CD8-positive, alpha-beta memory T cell (primary cell): ENCODE measurements at regions not wholly inside any gene's neighbourhood (a gene's known extent, or its start where the extent isn't known, plus 50 kb on each side); places are given as distances from the start of the nearest gene placed in this dataset.

ENCODE experiments used
- CTCF ChIA-PET: fragments of 350-600 bp; sonication (Branson Sonifier 250); formaldehyde crosslinking; loops from one replicate; lab custom pipeline; 2021; ENCODE audit warnings: antibody characterized with exemption; lab: Charles Lee
- POLR2A ChIA-PET: fragments of 350-600 bp; sonication (Branson Sonifier 250); formaldehyde crosslinking; loops from one replicate; lab custom pipeline; 2021; ENCODE audit warnings: antibody characterized with exemption; lab: Charles Lee
- DNase-seq, 5 donors: peaks; one replicate each; pipeline versions ENCODE4 v3.0.0 to v3.0.0-alpha.2; 2020 to 2022; ENCODE audit warnings: mixed read lengths in 1 of 5
- H3K27ac ChIP-seq: one replicate; pipeline ENCODE4 v1.7.0; 2013; ENCODE audit warnings: low read depth, mild to moderate bottlenecking, low read length, moderate library complexity
- H3K27me3 ChIP-seq: 2 replicates; pipeline ENCODE4 v1.7.0; 2013; ENCODE audit warnings: low read length, mild to moderate bottlenecking; ENCODE audit not compliant: insufficient read depth, poor library complexity, severe bottlenecking
- H3K36me3 ChIP-seq: 2 replicates; pipeline ENCODE4 v1.7.0; 2013; ENCODE audit warnings: mild to moderate bottlenecking, low read length, moderate library complexity; ENCODE audit not compliant: insufficient read depth
- H3K4me1 ChIP-seq: 2 replicates; pipeline ENCODE4 v1.7.0; 2013; ENCODE audit warnings: mild to moderate bottlenecking, low read length, moderate library complexity; ENCODE audit not compliant: insufficient read depth
- H3K4me3 ChIP-seq: 2 replicates; pipeline ENCODE4 v1.7.0; 2013; ENCODE audit warnings: mild to moderate bottlenecking, low read length
- H3K9me3 ChIP-seq: 2 replicates; pipeline ENCODE4 v1.7.0; 2013; ENCODE audit warnings: mild to moderate bottlenecking, low read length
- H3K27ac Mint-ChIP-seq, 8 donors: one replicate each; pipeline ENCODE4 v1.8.0; 2020 to 2021; ENCODE audit warnings: mixed read lengths in 8 of 8, mild to moderate bottlenecking in 6 of 8, inconsistent platforms in 3 of 8, moderate library complexity in 3 of 8
- H3K27me3 Mint-ChIP-seq, 2 donors: one replicate each; pipeline ENCODE4 v1.8.0; 2020 to 2021; ENCODE audit warnings: mixed read lengths in 2 of 2, mild to moderate bottlenecking in 1 of 2, moderate library complexity in 1 of 2
- H3K36me3 Mint-ChIP-seq, 3 donors: one replicate each; pipeline ENCODE4 v1.8.0; 2020 to 2021; ENCODE audit warnings: mixed read lengths in 3 of 3, inconsistent platforms in 1 of 3, mild to moderate bottlenecking in 1 of 3
- H3K4me1 Mint-ChIP-seq, 3 donors: one replicate each; pipeline ENCODE4 v1.8.0; 2020 to 2021; ENCODE audit warnings: mixed read lengths in 3 of 3, inconsistent platforms in 1 of 3, mild to moderate bottlenecking in 1 of 3
- H3K4me3 Mint-ChIP-seq, 7 donors: one replicate each; pipeline ENCODE4 v1.8.0; 2020 to 2021; ENCODE audit warnings: mixed read lengths in 7 of 7, mild to moderate bottlenecking in 6 of 7, moderate library complexity in 4 of 7, inconsistent platforms in 2 of 7
- H3K9me3 Mint-ChIP-seq, 5 donors: one replicate each; pipeline ENCODE4 v1.8.0; 2020 to 2022; ENCODE audit warnings: mixed read lengths in 5 of 5, mild to moderate bottlenecking in 3 of 5, moderate library complexity in 2 of 5, inconsistent platforms in 1 of 5

GRCh38 chr10:107362306-107362705, 197.8 kb upstream of the SORCS1 start:
- no peaks in the 10 kb centered on the region for H3K9me3 ChIP-seq
- Mint-ChIP-seq H3K4me1 (no peaks in the 10 kb centered on the region), H3K27me3 (no peaks in the 10 kb centered on the region), H3K4me3 (no peak overlapping the region), H3K36me3 (no peaks in the 10 kb centered on the region), H3K27ac (no peak overlapping the region), H3K9me3 (peaks cover 1 to 28% (median 4%) of the 10 kb centered on the region in 5 donors)
- H3K27ac ChIP-seq: no peak overlapping the region
- no peaks in the 10 kb centered on the region for H3K4me1 ChIP-seq
- no peaks in the 10 kb centered on the region for H3K27me3 ChIP-seq
- DNase-seq: no peak
- POLR2A ChIA-PET: no interaction called here
- H3K36me3 ChIP-seq: no peaks in the 10 kb centered on the region
- CTCF ChIA-PET: no interaction called here
- H3K4me3 ChIP-seq: no peak overlapping the region

- Mint-ChIP-seq H3K36me3 (no peaks in the 10 kb centered on the region), H3K27ac (no peak overlapping the region), H3K4me3 (no peak overlapping the region), H3K4me1 (no peaks in the 10 kb centered on the region), H3K9me3 (peaks cover 2 to 24% (median 11%) of the 10 kb centered on the region in 5 donors), H3K27me3 (no peaks in the 10 kb centered on the region)
- no peak for DNase-seq
- H3K4me1 ChIP-seq: no peaks in the 10 kb centered on the region
- H3K27ac ChIP-seq: no peak overlapping the region
- CTCF ChIA-PET: no interaction called here
- H3K36me3 ChIP-seq: no peaks in the 10 kb centered on the region
- H3K4me3 ChIP-seq: no peak overlapping the region
- POLR2A ChIA-PET: no interaction called here
- no peaks in the 10 kb centered on the region for H3K27me3 ChIP-seq
- no peaks in the 10 kb centered on the region for H3K9me3 ChIP-seq
Observed at GRCh38 chr10:107357033-107357432, 192.5 kb upstream of the SORCS1 start.

- POLR2A ChIA-PET: no interaction called here
- Mint-ChIP-seq H3K4me1 (no peaks in the 10 kb centered on the region), H3K9me3 (peaks cover 2 to 22% (median 11%) of the 10 kb centered on the region in 5 donors), H3K27ac (no peak overlapping the region), H3K27me3 (no peaks in the 10 kb centered on the region), H3K4me3 (no peak overlapping the region), H3K36me3 (no peaks in the 10 kb centered on the region)
- H3K4me1 ChIP-seq: no peaks in the 10 kb centered on the region
- no peaks in the 10 kb centered on the region for H3K9me3 ChIP-seq
- H3K27me3 ChIP-seq: no peaks in the 10 kb centered on the region
- no peaks in the 10 kb centered on the region for H3K36me3 ChIP-seq
- CTCF ChIA-PET: no interaction called here
- no peak overlapping the region for H3K27ac ChIP-seq
- H3K4me3 ChIP-seq: no peak overlapping the region
- no peak for DNase-seq
Observed at GRCh38 chr10:107356396-107356795, 191.9 kb upstream of the SORCS1 start.

- Histone ChIP-seq H3K27me3 (no peaks in the 10 kb centered on the region), H3K4me1 (no peaks in the 10 kb centered on the region), H3K4me3 (no peak overlapping the region), H3K9me3 (no peaks in the 10 kb centered on the region), H3K27ac (no peak overlapping the region), H3K36me3 (no peaks in the 10 kb centered on the region)
- no peak overlapping the region for H3K27ac Mint-ChIP-seq
- peaks cover 13 to 43% (median 22%) of the 10 kb centered on the region in 5 donors for H3K9me3 Mint-ChIP-seq
- POLR2A ChIA-PET: no interaction called here
- DNase-seq: no peak
- H3K4me3 Mint-ChIP-seq: no peak overlapping the region
- H3K36me3 Mint-ChIP-seq: no peaks in the 10 kb centered on the region
- no peaks in the 10 kb centered on the region for H3K4me1 Mint-ChIP-seq
- no peaks in the 10 kb centered on the region for H3K27me3 Mint-ChIP-seq
- CTCF ChIA-PET: no interaction called here
Observed at GRCh38 chr10:107342711-107343110, 178.2 kb upstream of the SORCS1 start.

DNA sequence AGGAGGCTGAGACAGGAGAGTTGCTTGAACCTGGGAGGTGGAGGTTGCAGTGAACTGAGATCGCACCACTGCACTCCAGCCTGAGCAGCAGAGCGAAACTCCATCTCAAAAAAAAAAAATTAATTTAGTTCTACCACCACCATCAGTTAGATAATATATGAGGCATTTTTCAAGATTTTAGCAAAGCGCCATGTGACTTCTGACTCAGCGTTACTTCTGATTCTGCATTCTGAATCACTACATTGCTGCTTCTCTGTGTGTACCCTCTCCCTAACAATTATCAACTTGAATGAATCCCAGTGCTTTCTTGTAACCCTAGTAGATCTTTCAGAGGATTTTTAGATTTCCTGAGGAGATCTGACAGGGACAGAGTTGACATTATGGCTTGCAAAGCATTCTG, 176.8 kb upstream of the SORCS1 start:
- POLR2A ChIA-PET: no interaction called here
- Histone ChIP-seq H3K4me1 (no peaks in the 10 kb centered on the region), H3K27me3 (no peaks in the 10 kb centered on the region), H3K4me3 (no peak overlapping the region), H3K36me3 (no peaks in the 10 kb centered on the region), H3K27ac (no peak overlapping the region), H3K9me3 (no peaks in the 10 kb centered on the region)
- no peak for DNase-seq
- Mint-ChIP-seq H3K9me3 (peaks cover 11 to 37% (median 21%) of the 10 kb centered on the region in 5 donors), H3K4me1 (no peaks in the 10 kb centered on the region), H3K36me3 (no peaks in the 10 kb centered on the region), H3K27ac (no peak overlapping the region), H3K27me3 (no peaks in the 10 kb centered on the region), H3K4me3 (no peak overlapping the region)
- CTCF ChIA-PET: no interaction called here

DNA sequence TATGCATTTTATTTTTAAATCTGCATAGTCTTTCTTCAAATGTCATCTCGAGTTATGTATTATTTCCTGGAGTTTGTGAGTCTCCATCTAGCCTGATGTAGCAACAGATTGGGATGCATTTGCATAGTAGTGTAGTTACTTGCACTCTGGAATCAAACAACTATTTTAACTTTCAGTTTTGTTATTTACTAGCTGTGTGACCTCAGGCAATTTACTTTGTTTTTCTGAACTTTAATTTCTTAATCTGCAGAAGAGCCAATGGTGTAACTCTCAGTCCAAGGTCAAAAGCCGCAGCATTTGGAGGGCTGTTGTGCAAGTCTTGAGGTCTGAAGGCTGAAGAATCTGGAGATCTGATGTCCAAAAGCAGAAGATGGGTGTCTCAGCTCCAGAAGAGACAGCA, 175.8 kb upstream of the SORCS1 start:
- H3K9me3 ChIP-seq: no peaks in the 10 kb centered on the region
- Mint-ChIP-seq H3K4me1 (no peaks in the 10 kb centered on the region), H3K4me3 (no peak overlapping the region), H3K27ac (no peak overlapping the region), H3K27me3 (no peaks in the 10 kb centered on the region), H3K9me3 (peaks cover 11 to 37% (median 16%) of the 10 kb centered on the region in 5 donors), H3K36me3 (no peaks in the 10 kb centered on the region)
- no peaks in the 10 kb centered on the region for H3K4me1 ChIP-seq
- ChIA-PET CTCF (no interaction called here), POLR2A (no interaction called here)
- no peak for DNase-seq
- no peaks in the 10 kb centered on the region for H3K27me3 ChIP-seq
- H3K27ac ChIP-seq: no peak overlapping the region
- H3K4me3 ChIP-seq: no peak overlapping the region
- no peaks in the 10 kb centered on the region for H3K36me3 ChIP-seq

DNA sequence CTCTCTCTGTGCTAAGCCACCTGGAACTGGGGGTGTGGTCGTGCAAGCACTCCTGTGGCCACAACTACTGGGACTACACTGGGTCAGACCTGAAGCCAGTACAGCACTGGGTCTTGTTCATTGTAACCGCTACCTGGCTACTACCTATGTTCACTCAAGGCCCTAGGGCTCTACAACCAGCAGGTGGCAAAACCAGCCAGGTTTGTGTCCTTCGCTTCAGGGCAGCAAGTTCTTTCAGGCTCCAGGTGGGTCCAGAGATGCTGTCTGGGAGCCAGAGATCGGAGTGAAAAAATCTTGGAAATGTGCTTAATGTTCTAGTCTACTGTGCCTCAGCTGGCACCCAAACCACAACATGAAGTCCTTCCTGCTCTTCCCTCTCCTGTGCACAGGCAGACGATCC, 171.6 kb upstream of the SORCS1 start:
- H3K4me3 ChIP-seq: no peak overlapping the region
- ChIA-PET CTCF (no interaction called here), POLR2A (no interaction called here)
- Mint-ChIP-seq H3K27ac (no peak overlapping the region), H3K27me3 (no peaks in the 10 kb centered on the region), H3K36me3 (no peaks in the 10 kb centered on the region), H3K9me3 (peaks cover 9 to 23% (median 20%) of the 10 kb centered on the region in 5 donors), H3K4me1 (no peaks in the 10 kb centered on the region), H3K4me3 (no peak overlapping the region)
- no peak overlapping the region for H3K27ac ChIP-seq
- DNase-seq: no peak
- no peaks in the 10 kb centered on the region for H3K36me3 ChIP-seq
- H3K4me1 ChIP-seq: no peaks in the 10 kb centered on the region
- H3K27me3 ChIP-seq: no peaks in the 10 kb centered on the region
- H3K9me3 ChIP-seq: no peaks in the 10 kb centered on the region

DNA sequence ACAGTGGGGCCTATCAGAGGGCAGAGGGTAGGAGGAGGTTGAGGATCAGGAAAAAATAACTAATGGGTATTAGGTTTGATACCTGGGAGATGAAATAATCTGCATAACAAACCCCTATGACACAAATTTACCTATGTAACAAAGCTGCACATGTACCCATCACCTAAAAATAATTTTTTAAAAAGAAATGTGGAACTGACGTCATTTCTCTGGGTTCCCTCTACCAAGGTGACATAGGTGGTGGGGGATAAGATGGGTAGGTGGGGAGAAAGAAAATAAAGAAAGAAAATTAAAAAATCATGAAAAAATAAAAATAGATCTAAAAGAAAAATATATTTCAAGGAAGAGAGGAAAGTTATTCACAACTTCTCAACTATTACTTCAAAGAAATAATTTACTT, 153.1 kb upstream of the SORCS1 start:
- Mint-ChIP-seq H3K4me3 (no peak overlapping the region), H3K27ac (no peak overlapping the region), H3K9me3 (peaks cover 2 to 25% (median 13%) of the 10 kb centered on the region in 5 donors), H3K36me3 (no peaks in the 10 kb centered on the region), H3K27me3 (no peaks in the 10 kb centered on the region), H3K4me1 (no peaks in the 10 kb centered on the region)
- H3K36me3 ChIP-seq: no peaks in the 10 kb centered on the region
- no peaks in the 10 kb centered on the region for H3K4me1 ChIP-seq
- H3K27me3 ChIP-seq: no peaks in the 10 kb centered on the region
- no peak for DNase-seq
- ChIA-PET POLR2A (no interaction called here), CTCF (no interaction called here)
- no peak overlapping the region for H3K27ac ChIP-seq
- H3K4me3 ChIP-seq: no peak overlapping the region
- H3K9me3 ChIP-seq: no peaks in the 10 kb centered on the region

DNA sequence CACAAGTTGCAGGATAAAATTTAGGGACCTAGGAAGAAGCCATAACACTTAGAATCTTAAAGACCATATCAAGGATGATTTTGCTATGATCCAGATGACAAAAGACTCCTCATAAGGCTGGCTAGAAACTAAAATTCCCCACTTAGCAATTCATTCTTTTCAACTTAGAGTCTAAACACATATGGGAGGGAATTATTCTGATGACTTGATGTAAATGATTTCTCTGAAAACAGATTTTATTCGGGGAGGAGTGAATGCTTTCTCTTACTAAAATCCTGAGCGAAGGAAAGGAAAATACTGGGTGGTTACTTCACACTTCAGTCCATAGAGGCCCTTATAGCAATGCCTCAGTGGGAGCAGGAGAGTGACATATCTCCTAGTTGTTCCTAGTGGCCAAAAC, 138.7 kb upstream of the SORCS1 start:
- Mint-ChIP-seq H3K9me3 (peaks cover 5 to 35% (median 14%) of the 10 kb centered on the region in 5 donors), H3K27me3 (peaks cover 0 to 1% of the 10 kb centered on the region in 2 donors), H3K4me1 (no peaks in the 10 kb centered on the region), H3K27ac (no peak overlapping the region), H3K4me3 (no peak overlapping the region), H3K36me3 (no peaks in the 10 kb centered on the region)
- no peaks in the 10 kb centered on the region for H3K9me3 ChIP-seq
- H3K27me3 ChIP-seq: no peaks in the 10 kb centered on the region
- CTCF ChIA-PET: no interaction called here
- DNase-seq: no peak
- no peak overlapping the region for H3K4me3 ChIP-seq
- no peaks in the 10 kb centered on the region for H3K36me3 ChIP-seq
- H3K27ac ChIP-seq: no peak overlapping the region
- POLR2A ChIA-PET: no interaction called here
- no peaks in the 10 kb centered on the region for H3K4me1 ChIP-seq
